ENCODE measurements at regions not wholly inside any gene's neighbourhood (a gene's known extent, or its start where the extent isn't known, plus 50 kb on each side); places are given as distances from the start of the nearest gene placed in this dataset.

- in situ Hi-C loops (cut with HindIII; ENCODE audit: low sequenced_read_pairs), result no loop called here
- peak; percentile 66 for DNase-seq (ENCODE audit: low spot score)
Measured at GRCh38 chr10:121085367-121085766, 234.2 kb downstream of the WDR11 start.

DNA sequence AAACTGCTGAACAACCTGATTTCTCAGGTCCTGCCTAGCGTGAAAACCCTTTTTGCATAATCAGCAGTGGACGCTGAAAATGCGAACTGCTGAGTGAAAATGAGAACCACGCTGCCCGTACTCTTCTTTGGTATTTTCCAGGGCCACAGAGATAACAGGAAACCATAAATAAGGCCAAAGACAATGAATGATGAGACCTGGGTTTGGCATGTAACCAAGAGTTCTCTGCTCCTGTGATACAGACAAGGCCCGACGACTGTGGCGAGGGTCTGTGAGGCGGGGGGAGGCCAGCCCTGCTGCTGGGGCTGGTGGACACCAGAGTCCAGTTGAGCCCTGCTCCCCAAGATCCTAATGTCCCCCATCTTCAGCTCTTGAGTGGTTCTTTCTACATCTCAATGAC, 236.0 kb downstream of the WDR11 start:
- in situ Hi-C loops (cut with HindIII; ENCODE audit: low sequenced_read_pairs), result no loop called here

DNA sequence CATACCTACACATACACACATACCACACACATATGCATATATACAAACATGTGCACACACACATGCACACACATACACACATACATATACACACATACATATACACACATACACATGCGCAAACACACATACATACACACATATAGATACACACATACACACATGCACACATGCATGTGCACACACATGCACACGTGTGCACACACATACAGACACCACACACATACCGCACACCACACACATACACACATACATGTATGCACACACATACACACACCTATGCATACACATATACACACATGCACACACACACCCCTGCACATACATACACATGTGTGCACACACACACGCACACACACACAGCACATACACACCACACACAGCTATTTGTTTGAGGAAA, 236.5 kb downstream of the WDR11 start:
- DNase-seq (ENCODE audit: low spot score), result no peak
- in situ Hi-C loops (cut with HindIII; ENCODE audit: low sequenced_read_pairs), result no loop called here

More for the DNA sequence above, 236.0 kb downstream of the WDR11 start:
- DNase-seq (ENCODE audit: low spot score), result no peak

DNA sequence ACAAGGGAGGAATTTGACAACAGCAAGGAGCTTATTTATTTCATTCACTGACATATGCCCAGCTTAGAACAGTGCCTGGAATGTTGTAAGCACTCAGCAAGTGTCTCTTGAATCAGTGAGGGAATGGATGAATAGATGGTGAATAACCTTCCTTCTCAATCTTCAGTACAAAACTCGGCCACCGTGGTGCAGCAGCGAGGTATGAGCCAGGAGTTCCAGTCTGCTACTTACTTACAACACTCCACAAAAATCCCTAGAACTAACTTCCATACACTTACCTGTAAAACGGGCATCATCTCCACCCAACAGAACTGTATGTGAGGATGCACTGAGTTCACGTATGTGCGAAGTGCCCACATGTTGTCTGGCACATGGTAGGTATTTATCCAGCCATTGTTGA, 237.4 kb downstream of the WDR11 start:
- peak; percentile 24 for DNase-seq (ENCODE audit: low spot score)
- in situ Hi-C loops (cut with HindIII; ENCODE audit: low sequenced_read_pairs), result no loop called here

DNA sequence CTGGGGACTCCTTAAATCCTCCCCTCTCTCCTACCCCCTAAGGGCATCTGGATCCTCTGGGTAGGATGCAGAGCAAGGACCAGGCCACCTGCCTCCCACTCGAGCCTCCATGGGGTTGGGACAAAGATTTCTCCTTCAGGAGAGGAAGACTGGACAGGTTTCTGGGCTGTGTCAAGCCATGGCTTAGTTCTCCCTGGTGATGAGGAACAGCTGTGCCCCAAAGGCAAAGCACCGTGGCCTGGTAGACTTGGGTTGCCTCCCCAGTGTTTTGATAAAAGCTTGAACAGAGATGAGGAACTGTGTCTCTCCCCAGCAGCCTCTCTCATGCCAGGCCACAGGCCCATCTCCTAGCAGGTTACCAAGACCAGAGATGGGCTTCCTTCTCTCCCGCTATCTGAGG, 238.3 kb downstream of the WDR11 start:
- no peak for DNase-seq (ENCODE audit: low spot score)
- in situ Hi-C loops (cut with HindIII; ENCODE audit: low sequenced_read_pairs), result no loop called here

DNA sequence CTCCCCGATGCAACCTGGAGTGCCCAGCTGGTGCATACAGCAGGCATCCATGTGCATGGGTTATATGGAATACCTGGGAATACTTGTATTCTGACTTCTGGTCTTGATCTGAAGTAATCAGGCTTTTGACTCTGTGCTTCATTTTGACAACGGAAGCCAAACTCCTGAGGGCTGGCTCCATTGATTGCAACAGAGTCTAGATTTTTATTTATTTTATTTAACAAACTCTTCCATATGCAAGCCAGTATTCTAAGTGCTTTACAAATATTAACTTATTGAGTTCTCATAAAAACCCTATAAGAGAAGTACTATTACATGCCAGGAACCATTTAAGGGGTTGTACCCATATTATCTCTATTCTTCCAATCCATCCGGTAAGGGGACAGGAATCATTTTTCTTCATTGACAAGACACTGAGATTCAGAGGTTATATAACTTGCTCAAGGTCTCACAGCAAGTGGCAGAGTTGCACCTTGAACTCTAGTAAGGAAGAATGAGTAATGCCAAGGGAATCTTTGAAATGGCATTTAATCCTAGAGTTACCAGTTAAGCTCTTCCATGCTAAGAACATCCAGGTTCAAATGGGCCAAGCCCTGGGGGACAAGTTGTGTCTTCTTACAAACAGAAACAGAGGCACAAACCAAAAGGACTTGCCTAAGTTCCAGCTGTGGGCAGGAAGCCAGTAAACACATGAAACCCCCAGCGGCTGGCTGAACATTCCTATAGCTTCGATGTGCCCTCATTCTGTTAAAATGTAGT, 241.0 kb downstream of the WDR11 start:
- no peak for DNase-seq (ENCODE audit: low spot score)
- in situ Hi-C loops (cut with HindIII; ENCODE audit: low sequenced_read_pairs), result no loop called here

DNA sequence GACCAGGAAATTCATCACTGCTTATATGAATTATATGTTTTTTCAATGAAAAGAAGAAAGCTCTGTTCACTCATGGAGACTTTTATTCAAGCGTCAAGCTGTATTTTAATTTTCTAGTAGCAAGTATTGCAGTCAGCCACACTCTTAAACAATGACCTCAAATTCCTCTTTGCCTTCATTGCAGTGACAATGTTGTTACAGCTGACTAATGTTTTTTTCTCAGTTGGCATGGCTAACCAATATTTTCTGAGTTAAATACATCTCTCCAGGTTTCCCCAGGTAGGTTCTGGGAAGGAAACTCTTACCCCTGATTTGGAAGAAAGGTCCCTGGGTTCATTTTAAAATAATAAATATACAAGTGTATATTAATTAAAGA, 241.5 kb downstream of the WDR11 start:
- DNase-seq (ENCODE audit: low spot score), result no peak
- in situ Hi-C loops (cut with HindIII; ENCODE audit: low sequenced_read_pairs), result no loop called here

- DNase-seq (ENCODE audit: low spot score), result no peak
- in situ Hi-C loops (cut with HindIII; ENCODE audit: low sequenced_read_pairs), result no loop called here
Measured at GRCh38 chr10:121096617-121097431, 245.7 kb downstream of the WDR11 start.

DNA sequence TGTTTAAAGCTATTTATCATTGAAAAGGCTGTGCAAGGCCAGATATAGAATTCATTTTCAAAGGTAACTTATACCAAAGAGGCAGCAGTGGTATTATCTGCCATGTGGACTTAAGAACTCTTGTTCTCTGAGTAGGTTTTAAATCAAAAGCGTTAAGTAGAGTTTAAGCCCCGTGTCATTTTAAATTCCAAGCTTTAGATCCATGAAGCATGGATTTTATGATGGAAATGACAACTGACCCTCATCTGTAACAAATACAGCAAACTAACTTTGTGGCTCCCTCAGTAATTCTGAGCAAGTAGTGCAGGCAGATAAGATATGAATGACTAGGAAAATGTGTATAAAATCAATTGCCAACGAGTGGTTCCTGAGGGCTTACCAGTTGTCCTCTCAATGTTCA, 247.0 kb downstream of the WDR11 start:
- DNase-seq (ENCODE audit: low spot score), result no peak
- in situ Hi-C loops (cut with HindIII; ENCODE audit: low sequenced_read_pairs), result no loop called here

DNA sequence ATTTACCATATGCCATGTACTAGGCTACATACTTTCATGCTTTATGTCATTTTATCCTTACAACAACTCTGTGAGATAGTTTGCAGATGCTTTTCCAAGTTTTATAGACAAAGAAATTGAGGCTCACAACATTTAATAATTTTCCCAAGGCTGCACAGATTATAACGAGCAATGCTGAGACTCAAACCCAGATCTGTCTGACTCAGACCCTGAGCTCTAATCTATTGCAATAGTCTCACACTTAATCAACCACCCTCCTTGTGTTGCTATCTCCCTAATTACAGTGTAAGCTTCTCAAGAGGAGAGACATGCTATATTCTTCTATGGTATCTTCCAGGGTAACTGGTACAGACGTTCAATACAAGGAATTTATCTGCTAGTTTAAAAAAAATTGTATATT, 247.6 kb downstream of the WDR11 start:
- in situ Hi-C loops (cut with HindIII; ENCODE audit: low sequenced_read_pairs), result no loop called here
- no peak for DNase-seq (ENCODE audit: low spot score)

DNA sequence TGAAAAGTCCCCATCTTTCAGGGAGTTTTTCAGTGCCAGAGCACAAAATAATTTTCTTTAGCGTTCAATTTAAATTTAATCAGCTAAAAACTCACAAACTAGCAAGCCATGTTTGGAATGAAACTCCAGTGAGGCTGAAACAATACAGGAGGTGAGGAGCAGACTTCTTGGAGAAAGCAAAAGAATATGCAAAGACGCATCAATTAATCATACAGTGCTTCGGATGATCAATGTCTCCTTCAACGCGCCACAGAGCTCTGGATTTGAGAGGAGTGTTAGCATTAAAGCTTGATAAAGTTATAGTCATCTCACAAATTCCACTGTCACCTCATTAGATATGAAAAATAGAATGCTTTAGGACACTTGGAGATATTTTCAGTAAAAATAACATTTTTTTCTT, 248.0 kb downstream of the WDR11 start:
- DNase-seq (ENCODE audit: low spot score), result no peak
- in situ Hi-C loops (cut with HindIII; ENCODE audit: low sequenced_read_pairs), result no loop called here

- in situ Hi-C loops (cut with HindIII; ENCODE audit: low sequenced_read_pairs), result no loop called here
Measured at GRCh38 chr10:121099592-121099991, 248.4 kb downstream of the WDR11 start.

DNA sequence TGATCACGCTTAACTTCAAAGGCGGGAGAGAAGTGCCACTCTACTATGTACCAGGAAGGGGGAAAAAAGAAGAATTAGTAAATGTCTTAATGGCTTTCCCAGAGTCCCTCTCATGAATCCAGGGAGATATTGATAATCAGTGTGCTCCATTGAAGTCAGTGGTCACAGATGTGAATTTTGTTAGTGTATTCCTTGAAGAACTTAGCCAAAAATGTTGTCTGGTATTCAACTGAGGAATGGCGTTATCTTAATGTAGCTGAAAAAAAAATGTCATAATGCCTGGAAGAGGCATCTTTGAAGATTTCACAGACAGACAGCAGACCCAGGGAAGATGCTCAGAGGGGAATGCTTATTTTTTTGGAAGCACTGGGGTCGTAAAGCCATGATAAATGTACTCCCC, 250.4 kb downstream of the WDR11 start:
- no peak for DNase-seq (ENCODE audit: low spot score)
- in situ Hi-C loops (cut with HindIII; ENCODE audit: low sequenced_read_pairs), result no loop called here

More at GRCh38 chr10:121099592-121099991, 248.4 kb downstream of the WDR11 start:
- DNase-seq (ENCODE audit: low spot score), result no peak

- no peak for DNase-seq (ENCODE audit: low spot score)
- in situ Hi-C loops (cut with HindIII; ENCODE audit: low sequenced_read_pairs), result no loop called here
Measured at GRCh38 chr10:121102706-121103105, 251.5 kb downstream of the WDR11 start.

- no peak for DNase-seq (ENCODE audit: low spot score)
- in situ Hi-C loops (cut with HindIII; ENCODE audit: low sequenced_read_pairs), result no loop called here
Measured at GRCh38 chr10:121104476-121105111, 253.4 kb downstream of the WDR11 start.

- DNase-seq (ENCODE audit: low spot score), result no peak
- in situ Hi-C loops (cut with HindIII; ENCODE audit: low sequenced_read_pairs), result no loop called here
Measured at GRCh38 chr10:121106611-121107010, 255.4 kb downstream of the WDR11 start.

DNA sequence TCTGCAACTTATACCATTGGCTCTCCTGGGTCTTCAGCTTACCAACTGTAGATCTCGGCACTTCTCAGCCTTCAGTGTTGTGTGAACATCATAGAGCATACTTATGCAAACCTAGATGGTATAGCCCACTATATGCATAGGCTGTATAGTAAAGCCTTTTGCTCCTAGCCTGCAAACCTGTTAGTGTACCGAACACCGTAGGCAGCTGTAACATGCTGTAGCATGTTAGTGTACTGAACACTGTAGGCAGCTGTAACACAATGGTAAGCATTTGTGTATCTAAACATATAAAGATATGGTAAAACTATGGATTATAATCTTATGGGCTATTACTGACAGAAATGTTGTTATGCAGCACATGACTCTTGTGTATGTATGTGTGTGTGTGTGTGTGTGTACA, 256.9 kb downstream of the WDR11 start:
- in situ Hi-C loops (cut with HindIII; ENCODE audit: low sequenced_read_pairs), result no loop called here
- no peak for DNase-seq (ENCODE audit: low spot score)

DNA sequence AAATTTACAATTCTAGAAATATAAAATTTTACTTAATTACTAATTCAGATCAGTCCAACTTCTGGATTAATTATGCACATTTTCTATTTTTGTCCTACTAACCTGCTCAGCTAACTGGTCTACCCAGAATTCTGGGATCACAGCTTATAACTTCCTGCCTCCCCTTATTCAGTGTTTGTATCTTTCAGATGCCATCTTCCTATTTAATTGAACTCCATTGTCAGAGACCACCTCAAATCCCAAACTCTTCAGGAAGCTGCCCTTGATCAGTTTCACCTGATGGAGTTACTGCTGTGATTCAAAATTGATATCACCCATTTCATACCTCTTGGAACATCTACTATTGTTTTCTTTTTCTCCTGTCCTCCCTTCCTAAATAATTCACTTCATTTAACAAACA, 259.2 kb downstream of the WDR11 start:
- in situ Hi-C loops (cut with HindIII; ENCODE audit: low sequenced_read_pairs), result no loop called here

GRCh38 chr10:121112136-121112535, 261.0 kb downstream of the WDR11 start:
- in situ Hi-C loops (cut with HindIII; ENCODE audit: low sequenced_read_pairs), result no loop called here
- DNase-seq (ENCODE audit: low spot score), result no peak

More for the DNA sequence above, 259.2 kb downstream of the WDR11 start:
- DNase-seq (ENCODE audit: low spot score), result no peak
